HG02610 (cell line): ENCODE measurements at regions not wholly inside any gene's neighbourhood (a gene's known extent, or its start where the extent isn't known, plus 50 kb on each side); places are given as distances from the start of the nearest gene placed in this dataset.

Experiments used
- ATAC-seq: cut with Tn5 transposase; IDR thresholded peaks from one replicate; pipeline ENCODE4 v1.9.1; 2021; ENCODE audit warnings: mild to moderate bottlenecking, moderate library complexity; ENCODE audit not compliant: unreplicated experiment

DNA sequence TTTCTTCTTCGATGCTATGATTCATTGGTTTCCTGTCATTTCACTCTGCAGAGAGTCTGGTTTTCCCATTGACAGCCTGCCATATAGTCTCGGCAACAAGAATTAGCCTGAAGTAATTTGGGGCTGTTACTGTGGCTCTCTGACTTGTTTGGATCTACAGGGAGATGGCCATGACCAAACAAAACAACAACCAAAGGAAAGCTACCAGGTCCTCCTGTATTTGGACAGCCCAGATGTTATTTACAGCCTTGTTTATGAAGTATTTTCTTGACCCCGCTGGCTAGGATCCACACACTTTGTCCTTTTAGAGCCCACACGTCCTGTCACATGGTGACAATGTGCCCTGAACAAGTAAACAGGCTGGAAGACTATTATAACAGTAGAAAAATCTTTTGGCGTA lies 111.4 kb upstream of the PREP start:
- ATAC-seq = no peak

DNA sequence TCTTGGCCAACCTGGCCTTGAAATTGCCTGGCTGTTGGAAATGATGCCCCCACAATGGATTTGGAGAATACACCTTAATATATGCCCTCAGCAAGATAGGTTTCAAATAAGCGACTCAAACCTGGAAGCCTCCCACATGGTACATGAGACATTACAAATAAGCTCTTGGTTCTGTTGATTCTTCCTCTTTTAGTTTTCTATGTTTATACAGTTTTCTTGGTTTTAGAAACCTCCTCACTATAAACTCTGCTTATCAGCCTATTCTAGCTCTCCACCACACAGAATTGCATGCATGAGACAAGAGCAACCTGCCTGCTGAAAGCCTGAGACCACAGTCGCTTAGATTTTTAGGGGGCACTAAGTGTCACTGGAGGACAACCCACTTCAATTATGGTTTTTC lies 108.8 kb upstream of the PREP start:
- ATAC-seq = no peak

DNA sequence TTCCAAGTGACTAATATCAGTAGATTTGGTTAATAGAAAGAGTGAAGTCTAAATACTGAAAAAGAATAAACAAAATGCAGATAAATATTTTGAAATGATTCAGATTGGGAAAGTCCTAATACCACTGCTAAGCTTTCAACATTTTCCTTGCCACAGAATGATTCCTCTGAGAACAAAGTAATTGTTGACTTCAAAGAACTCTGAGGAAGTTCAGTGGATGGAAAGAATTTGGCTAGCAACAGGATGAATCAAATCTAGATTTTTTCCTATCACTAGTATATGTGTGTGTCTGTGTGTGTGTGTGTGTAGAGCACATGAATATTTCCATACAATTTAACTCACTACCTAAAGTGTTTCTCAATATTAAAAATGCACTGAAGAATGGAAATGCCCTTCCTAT lies 107.9 kb upstream of the PREP start:
- ATAC-seq = no peak

DNA sequence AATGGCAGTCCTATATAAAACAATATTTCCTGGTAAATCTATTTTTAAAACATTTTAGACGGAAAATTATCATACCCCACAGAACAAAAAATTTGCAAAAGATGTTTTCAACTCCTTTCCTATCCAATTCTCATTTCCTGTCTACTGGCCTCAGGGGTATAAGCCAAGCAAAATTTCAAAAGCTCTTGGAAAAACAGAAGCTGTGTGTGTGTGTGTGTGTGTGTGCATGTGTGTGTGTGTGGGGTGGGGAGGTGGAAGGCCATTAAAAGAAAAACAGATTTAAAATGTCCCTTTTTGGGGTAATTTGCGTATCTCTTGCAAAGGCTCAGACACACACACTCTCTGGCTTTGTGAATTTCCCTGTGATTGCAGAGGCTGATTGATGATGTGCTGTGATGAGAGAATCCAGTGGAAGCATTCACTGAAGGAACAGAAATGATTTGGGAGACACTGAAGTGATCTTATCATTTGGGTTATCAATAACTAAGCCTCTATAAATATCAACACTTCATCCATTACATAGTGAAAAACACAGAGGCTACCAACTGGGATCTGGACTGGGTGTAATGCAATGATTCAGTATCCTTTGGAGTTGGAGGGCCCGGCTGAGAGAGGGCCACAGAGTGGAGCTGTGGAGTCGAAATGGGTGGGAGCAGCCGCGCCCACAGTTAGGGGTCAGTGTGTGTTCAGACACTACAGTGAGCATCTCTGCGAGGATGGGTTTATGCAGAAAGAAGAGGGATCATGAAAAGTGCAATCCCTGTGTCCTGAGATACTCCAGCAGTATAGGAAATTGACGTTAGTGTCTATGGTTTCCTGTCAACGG lies 106.8 kb upstream of the PREP start:
- no peak for ATAC-seq

DNA sequence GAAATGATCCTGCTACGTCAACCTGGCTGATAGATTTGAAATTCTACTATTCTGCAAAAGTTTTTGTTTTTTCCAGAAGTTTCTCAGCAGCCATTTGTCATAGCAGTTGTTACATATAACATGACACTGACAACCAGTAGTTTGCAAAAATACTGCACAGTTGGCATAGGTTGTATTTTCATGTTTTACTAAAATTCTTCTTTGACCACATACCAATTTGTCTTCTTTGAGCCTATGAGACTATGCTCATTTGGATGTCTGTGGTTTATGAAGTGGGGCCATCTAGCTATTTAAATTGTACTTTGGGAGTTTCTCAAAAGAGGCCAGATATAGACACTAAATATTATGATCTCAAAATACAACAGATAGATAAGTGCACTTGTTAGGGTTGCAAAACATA lies 104.9 kb upstream of the PREP start:
- ATAC-seq = no peak

DNA sequence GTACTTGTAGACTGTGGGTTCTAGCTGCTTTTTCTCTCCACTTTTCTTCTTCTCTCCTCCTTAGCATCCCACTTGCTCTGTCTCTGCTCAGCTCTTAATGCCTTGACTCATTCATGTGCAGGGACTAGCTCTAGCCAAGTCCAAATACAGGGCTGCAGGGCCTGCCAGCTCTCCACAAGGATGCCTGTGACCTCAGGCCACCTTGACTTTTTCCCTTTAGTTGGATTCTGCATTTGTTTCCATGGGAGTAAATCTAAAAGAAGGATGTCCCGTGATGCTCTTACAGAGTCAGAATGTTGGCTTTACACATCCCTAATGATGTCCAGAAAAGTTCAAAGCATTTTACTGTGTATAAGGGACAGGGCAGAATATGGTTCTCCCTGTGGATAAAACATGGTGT lies 101.8 kb upstream of the PREP start:
- ATAC-seq = no peak

DNA sequence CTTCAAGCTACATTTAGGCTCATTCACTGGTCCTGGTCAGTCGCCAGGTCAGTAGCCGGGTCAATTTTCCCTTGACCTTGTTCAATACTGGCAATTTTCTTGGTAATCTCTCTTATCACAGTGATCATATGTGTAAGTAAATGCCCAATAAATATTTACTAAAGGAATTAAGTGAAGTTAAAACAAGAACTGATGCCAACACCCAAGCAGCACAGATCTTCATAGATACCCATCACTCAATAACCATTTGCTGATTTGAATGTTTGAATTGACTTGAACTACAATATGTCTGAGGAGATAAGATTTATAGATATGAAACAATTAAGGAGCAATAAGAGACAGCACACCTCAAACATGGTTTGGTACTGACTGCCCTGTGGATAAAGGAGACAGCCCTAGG lies 100.8 kb upstream of the PREP start:
- ATAC-seq = no peak

DNA sequence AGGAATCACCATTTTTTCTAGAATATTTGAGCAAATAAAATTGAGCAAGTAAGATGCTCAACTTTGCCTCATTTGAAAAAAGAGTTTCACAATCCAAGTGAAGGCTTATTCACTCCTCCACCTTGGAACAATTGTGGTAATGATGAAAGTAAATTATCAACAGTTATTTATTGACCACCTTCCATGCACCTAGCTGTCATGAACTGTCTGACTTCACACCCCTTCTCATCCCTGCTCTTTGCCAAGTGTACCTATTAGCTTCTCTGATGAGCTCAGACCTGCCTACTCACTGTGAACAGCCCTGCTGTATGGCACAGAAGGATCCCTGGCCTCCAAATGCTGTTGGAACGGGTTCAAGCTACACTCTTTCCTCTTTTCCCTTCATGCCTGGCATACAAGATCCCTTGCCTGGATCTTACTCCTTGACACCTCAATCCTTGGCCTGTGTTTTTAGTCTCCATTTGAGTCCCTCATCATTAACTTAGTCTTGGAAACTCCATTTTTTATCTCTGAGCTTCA lies 99.0 kb upstream of the PREP start:
- no peak for ATAC-seq

DNA sequence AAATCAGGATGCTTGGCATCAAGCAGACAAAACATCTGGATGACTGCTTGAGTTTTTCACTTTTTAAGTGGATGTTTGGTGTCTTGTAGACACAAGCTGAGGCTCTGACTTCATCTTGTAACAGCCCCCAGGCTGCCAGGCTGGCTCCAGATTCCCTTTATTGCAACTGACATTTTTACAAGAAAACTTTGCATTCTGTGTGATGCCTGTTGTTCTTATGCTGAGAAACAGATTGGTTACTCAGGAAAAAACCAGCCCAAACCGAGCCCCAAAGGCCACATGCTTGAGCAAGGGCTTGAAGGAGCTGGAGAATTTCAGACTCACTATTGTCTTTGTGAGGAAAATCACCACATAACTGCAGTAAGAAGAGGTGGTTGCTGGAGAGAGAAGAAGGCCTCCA lies 98.4 kb upstream of the PREP start:
- no peak for ATAC-seq

DNA sequence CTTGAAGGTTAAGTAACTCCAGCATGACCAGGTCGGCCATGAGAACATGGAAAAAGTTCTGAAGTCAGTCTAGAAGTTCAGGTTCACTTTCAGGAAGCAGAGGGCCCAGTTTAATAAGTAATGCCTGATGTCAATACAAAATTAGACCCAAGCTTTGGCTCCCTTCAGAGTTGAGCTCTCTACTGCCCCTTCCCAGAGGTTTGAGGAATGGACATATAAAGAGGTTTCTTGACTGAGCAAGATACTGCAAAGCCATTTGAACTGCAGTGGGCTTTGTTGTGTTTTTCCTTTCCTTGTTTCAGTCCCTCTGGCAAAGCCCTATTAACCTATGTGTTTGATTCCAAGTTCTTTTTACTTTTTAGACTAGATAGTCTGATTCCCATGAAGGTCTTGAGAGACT lies 97.8 kb upstream of the PREP start:
- ATAC-seq = no peak

DNA sequence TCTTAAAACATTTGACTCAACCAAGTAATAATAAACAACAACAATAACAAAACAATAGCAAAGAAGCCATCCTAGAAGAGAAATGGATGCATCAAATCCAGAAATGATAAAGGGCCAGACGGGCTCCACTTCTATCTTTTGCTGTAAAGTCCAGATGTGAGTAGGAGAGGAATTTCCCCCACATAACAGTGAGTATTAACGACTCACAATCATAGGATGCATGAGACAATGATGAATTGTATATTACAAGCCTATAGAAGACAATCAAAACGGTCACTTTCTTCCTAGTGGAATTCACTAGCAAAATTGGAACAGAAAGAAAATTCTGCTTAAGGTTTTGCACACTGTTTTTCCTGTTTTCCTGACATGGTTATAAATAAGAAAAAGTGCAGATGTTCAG lies 97.0 kb upstream of the PREP start:
- no peak for ATAC-seq

DNA sequence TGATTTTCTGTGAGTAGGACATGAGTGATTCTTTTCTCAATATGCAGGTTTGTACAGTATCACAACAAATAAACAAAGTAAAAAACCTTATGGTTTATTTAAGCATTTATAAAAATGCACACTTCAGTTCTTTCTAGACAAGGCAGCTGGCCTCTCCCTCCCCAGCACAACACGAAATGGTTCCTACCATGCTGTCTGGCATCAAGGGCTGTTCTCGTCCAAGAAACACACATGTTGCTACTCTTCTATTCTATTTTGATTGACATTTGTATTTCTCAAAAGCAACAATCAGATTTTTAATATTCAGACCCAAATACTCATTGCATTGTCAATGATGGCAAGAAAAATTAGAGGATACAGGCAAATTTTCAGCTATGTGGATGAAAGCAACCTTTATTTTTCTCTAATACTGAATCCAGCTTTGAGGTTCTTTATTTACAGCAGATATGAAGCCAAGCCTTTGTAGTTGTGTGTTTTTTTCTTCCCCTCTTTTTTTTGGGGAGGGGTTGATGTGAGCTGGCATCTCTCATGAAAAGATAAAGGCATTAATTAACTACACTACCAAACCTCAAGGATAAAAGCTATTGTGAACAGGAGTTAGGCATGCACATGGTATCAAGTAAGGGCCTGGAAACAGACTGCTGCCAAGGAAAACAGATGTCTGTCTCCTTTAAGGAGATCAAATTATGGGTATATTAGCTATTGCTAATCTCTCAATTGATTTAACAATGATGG lies 96.4 kb upstream of the PREP start:
- ATAC-seq = no peak

DNA sequence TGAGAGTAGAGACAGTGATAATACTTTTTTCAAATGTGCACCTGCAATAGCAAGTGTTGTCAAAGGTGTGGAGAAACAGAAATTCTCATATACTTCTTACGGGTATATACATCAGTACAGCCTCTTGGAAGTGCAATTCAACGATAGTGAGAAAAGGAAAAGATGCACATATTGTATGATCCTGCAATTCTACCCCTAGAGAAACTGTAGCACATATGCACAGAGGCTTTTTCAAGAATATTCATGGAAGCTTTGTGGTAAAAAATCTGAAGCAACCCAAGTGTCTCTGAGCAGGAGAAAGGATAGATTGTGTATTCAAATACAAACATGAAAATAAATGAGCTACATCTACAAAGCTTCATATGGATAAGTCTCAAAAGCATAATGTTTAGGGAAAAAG lies 94.7 kb upstream of the PREP start:
- no peak for ATAC-seq

DNA sequence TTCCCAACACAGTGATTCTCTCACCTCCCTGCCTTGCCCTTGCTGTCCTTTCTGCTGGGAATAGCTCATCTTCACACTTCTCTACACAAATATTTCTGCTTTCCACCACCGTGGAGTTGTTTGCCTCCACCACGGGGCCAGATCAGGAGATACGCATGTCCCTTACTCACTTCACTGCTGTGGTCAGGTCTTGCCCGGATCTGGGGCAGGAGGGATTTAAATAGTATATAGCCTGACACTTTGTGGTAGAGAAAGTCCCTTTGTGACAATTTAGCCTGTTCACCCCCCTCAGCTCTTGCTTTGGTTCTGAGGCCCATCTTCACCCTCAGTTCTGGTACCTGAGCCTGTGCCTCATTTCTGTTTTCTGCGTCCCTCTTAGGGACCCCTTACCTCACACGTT lies 92.6 kb upstream of the PREP start:
- ATAC-seq = peak; percentile 60

DNA sequence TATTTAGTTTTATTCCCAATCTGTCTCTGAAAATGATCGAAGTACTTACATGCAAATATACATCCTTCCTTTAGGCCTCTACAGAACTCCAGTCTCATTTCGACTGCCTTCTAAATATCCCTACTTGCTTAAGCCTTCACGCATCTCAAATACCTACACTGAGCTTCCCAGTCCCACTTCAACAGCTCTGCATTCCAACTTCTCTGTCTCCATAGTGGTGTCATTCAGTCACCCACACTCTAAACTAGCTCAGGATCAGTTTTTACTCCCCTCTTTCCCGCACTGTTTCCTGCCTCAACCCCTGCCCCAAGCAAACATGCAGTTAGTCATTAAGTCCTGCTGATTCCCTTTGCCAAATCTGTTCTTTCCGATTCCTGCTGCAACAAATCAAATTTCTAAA lies 91.8 kb upstream of the PREP start:
- ATAC-seq = no peak

DNA sequence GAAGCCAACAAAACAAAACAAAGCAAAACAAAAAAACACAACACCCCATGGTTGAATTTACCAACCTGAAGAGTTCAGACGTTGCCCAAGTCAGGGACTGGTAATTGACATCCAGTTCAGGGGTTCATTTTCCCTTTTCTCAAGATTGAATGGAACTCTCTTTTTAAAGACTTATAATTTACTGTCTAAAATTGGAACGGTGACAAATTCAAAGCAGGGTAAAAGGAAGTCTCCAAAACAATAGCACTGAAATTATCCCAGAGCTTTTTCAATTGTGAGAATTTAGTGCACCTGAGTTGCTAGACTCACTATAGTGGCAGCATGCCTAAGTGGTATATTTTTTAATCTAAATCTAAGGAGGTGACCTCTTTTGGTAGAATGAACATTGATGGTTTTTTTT lies 90.9 kb upstream of the PREP start:
- no peak for ATAC-seq

DNA sequence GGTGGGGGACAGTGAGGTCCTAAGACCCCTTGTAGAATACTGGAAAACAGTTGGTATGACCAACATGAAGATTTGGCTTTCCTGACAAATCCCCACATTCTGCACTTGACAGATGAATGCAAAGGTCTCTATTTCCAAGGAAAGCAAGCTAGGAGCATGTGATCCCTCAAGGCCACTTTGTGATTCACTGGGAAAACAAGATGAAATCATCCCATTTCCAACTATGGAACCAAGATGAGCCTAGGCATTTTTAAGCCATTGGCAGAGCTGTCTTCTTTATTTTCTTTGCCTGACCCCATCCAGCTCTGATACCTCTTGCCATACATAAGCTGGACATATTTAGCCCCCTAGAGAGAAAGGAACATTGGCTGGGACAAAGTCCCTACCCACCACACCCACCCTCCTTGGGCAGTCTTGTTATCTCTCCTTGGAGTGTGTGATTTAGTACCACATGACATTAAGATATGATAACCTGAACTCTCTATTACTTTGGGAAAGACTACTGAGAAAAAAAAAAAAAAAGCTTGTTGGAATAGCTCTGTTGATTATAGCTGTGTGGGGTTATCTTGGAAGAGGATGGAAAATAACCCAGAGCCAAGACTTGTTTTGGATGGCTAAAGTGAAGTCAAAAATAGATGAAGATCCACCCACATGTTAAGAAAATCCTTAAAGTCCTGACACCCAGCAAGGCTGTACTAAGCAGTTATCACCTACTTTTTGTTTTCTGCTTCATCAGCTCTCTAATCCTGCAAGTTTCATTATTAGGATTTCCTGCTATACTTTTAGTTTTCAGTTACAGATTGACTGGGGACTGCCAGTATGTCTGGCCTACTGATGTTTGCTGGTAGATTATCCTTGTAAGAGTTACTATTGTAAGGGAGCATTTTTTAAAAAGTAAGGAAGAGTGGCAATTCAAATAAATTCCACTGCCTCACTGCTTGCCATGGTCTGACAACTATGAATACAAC lies 90.1 kb upstream of the PREP start:
- ATAC-seq = peak; percentile 86

DNA sequence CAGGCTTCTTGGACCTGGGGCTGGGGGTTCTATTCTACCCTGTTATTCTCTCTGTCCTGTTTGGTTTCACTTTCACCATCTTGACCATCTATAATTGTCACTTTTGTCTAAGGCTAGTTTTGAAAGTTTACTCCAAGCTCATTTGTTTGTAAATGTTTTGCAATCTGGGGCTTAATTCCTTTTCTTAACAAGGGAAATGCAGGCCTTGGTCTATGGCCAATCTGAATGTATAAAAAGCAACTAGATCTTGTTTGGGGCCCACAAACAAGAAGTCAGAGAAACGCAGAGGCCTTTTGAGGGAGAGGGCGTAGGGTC lies 86.3 kb upstream of the PREP start:
- no peak for ATAC-seq

DNA sequence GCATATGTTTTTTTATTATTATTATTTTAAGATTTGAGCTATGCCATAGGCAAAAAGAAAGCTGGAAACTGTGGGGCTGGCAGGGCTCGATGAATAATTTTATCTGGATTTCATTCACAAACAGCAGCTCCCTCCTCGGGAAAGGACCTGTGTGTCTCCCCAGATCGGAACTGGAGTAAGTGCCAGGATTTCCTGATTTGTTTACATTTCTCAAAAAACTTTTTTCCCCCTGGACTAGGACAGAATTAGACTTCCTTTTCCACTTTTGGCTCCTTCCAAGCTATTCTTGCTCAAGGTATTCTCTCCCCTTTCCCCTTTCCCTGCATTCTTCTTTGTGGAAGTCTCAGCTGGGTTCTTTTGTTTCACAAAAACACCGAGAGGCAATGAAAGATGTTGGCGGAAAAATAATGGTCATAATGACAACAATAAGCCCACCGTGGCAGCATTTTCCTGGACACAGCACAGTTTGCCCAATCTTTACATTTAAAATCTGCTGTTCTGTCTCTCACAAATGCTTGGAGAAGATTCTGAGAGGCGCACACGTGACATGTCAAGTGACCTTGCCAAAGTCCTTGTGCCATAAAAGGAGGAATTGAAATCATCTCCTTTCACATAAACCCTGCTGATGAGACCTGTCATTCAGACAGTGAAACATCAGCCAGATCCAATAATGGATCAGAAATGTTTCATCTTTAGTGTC lies 85.8 kb upstream of the PREP start:
- no peak for ATAC-seq

DNA sequence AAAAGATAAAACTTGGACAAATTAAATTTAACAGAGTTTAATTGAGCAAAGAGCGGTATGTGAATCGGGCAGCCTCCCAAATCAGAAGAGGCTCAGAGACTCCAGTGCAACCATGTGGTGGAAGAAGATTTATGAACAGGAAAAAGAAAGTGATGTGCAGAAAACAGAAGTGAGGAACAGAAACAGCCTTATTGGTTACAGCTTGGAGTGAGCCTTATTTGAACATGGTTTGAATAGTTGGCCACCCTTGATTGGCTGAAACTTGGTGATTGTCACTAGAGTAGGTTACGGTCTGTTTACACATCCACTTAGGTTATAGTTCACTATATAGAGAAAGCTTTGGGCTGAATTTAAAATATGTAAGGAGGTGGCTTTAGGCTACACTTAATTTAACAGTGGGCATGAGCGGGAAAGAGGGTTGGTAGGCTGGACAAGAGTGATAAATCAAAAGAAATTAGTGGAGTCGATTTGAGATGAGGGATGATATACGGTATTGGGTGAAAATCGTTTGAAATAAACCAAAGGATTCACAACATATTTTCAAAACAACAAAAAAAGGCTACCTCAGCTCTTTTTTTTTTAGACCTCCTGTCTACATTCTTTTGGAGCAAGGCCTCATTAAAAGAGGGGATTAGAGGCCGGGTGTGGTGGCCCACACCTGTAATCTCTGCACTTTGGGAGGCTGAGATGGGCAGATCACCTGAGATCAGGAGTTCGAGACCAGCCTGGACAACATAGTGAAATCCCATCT lies 84.3 kb upstream of the PREP start:
- ATAC-seq = no peak
